ENCODE measurements at regions not wholly inside any gene's neighbourhood (a gene's known extent, or its start where the extent isn't known, plus 50 kb on each side); places are given as distances from the start of the nearest gene placed in this dataset.
"Not testable (repeated sequence)": the region's sequence is repeated elsewhere in the genome, so short reads cannot be mapped to it uniquely, and the experiment has no call there.

GRCh38 chr17:63267846-63268245 is 178.3 kb downstream of the CYB561 start:
- no peak for DNase-seq

DNA sequence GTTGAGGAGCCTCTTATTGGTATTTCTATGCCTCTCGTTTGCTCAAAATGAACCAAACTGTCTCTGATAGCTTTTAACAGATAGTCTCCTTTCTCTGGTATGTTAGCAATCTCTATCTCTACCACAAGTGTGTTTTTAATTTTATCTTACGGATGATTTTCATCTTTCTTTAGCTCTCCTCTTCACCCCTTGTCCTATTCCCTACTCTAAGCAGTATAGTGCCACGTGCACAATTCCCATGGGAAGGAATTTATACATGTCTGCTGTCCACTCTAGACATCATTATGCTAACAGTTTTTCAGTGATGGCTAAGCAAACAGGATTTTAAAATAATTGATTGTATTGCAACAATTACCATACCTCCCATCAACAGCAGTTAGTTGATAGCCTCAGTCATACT is 177.3 kb downstream of the CYB561 start:
- no peak for DNase-seq

GRCh38 chr17:63270610-63271009 is 175.5 kb downstream of the CYB561 start:
- no peak for DNase-seq

- no peak for DNase-seq
Measured at GRCh38 chr17:63274146-63274545, 172.0 kb downstream of the CYB561 start.

DNA sequence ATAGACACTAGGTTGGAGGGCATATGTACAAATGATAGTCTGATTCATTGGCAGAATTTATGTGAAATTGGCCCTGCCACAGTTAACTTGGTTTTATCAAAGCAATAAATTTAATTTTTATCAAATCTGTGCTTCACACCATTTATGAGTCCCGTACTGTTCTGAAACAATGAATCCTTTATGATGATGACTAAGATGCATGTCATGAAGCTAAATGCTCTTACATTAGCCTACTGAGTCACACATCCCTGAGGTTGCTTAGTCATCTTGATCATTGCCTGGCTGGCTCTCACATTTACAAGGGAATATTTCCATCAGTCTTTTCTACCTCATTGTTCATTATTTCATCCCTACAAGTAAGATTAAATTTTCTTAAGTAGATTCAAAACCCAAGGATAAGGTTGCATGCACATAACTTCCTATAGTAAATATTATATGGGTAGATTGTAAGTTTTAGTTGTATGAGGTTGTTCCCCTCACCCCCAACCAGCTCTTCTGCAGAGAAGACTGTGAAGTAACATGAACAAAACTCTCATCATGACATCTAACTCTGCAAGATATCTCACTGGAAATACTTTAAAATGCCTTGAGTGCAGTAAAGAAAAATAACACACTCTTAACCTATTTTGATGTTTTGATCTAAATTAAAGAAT is 170.7 kb downstream of the CYB561 start:
- no peak for DNase-seq

DNA sequence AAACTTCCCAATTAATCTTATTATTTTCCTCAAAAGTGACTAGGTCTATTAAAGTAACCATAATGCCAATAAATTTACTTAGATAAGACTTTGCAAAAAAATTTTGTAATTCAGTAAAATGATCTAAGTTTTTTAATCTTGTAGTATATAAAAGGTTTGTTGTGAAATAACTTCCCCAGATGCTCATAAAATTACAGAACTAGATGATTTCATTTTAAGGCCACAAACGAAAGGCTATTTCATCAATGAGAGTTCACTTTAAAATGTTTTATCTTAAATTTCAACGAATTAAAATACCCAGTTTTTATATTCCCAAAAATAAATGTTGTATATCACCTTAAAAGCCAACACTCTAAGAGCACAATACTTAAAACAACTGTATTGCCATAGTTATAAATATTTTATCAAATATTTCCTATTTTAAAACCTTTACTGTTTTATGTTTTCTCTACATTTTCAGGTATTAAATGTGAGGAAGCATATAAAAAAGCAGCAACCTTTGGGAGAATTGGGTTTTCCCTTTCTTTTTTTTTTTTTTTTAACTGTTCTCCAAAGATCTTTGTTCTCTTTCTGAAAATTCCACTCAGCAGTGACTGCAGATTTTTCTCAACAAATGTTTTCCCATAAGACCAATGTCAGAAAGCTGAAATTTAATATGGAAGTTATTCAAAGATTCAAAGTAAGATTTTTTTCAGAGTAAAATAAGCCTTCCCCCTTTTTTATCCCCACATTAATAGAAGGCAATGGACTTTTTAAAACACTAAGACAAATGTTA is 169.9 kb downstream of the CYB561 start:
- DNase-seq = no peak

- no peak for DNase-seq
Measured at GRCh38 chr17:63276821-63277220, 169.3 kb downstream of the CYB561 start.

DNA sequence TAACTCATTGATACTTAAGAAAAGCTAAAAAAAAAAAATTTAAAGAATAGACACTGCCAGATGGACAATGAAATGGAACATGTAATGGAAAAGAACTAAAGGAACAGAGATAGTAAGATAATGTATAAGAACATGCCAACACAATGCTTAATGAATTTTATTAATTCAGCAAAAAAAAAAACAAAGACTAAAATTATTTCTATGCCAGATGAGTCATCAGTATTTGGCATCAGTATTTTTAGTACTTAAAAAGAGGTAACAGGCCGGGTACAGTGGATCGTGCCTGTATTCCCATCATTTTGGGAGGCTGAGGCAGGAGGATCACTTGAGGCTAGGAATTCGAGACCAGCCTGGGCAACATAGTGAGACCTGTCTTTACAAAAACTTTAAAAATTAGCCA is 168.5 kb downstream of the CYB561 start:
- no peak for DNase-seq

- peak; percentile 35 for DNase-seq
Measured at GRCh38 chr17:63278728-63279442, 167.2 kb downstream of the CYB561 start.

DNA sequence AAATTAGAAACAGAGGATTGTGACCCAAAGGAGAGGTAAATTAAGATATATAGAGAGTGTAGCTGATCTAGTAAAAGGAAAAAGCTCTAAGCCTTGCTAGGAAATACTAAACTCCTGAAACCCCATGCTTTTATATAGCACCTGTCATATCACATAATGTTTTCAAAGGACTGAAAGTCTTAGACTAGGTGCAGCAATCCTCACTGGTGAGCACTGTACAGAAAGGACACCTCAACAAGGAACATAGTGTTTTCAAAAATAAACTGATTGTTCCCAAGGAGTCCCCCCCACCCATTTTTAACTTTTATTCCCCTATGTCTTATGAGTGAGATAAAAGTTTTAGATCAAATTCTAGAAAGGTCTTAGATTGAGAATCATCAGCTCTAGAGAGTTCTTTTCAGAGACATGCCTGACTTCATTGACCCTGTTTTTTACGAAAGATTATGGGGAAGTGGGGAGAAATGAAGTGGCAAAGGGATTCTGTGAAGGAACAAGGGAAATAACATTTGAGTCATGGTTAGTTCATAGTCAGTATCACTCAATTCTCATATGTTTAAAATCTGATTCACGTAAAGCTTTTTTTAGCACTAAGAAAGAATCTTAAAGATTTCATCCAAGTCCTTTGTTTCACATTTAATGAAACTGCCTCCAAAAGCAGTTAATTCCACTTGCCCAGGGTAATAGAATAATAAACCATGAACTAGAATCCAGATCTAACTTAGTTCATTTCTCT is 166.4 kb downstream of the CYB561 start:
- no peak for DNase-seq

DNA sequence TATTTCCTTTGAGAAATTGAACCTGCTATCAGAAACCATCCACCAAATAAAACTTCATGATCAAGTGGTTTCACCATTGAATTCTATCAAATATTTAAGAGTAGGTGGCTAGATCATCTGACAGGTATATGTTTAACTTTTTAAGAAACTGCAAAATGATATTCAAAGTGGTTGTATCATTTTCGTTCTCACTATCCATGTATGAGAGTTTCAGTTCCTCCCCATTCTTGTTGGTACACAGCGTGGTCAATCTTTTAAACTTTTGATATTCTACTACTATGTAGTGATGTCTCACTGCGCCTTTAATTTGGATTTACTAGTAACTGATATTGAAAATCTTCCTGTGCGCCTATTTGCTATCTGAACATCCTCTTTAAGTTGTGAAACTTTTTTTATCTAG is 163.7 kb downstream of the CYB561 start:
- no peak for DNase-seq

- no peak for DNase-seq
Measured at GRCh38 chr17:63285551-63285950, 160.6 kb downstream of the CYB561 start.

GRCh38 chr17:63286254-63286653 is 159.9 kb downstream of the CYB561 start:
- DNase-seq = no peak

- DNase-seq = not testable (repeated sequence)
Measured at GRCh38 chr17:63287006-63287405, 159.1 kb downstream of the CYB561 start.

DNA sequence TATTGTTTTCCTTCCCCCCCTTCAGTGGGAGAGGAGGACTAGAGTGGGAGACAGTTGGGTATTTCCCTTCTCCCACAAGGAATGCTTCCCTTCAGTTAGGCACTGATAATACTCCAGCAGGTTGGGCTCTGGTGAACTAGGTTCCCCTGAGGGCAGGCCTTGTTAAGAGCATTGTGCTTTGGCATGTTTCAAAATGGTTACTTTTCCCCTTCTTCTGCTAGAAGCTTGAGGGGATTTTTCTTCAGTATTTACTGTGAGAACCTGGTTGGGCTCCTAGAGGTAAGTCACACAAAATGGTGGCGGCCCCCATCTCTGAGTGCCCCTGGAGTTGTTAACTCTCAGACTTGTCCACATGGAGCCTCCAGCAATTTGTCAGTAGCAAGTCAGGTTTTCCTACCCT is 156.2 kb downstream of the CYB561 start:
- no peak for DNase-seq

DNA sequence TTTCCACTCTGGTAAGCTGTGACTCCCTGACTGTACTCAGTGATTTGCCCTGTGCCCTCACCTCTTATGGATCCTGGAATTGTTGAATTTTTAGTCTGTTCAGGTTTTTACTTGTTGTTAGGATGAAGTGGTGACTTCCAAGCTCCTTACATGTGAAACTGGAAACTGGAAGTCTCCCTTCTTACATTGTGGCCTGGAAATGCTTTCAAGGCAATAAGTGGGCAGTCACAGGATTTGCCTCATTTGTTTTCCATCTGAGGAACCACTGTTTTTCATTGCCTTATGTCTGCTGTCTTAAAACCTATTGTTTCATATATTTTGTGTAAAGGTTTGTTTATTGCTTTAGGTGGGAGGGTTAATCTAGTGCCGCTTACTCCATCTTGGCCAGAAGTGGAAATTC is 155.8 kb downstream of the CYB561 start:
- DNase-seq = no peak

- no peak for DNase-seq
Measured at GRCh38 chr17:63290784-63291183, 155.3 kb downstream of the CYB561 start.

DNA sequence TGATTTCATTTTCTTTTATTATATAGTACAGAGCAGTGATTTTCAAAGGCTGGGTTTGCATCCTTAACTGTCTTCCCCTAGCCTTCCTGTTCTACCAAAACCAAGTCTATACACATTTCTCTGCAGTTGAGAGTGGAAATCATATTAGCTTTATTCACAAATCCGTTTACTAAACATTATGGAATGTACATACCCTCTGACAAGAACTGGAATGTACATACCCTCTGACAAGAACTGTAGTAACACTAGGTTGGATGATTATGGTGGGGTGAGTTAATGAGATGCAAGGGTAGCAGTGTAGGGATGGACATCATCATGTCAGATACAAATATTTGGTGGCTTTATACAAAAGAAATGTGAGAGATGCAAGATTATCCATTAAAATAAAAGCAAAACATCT is 154.8 kb downstream of the CYB561 start:
- no peak for DNase-seq

DNA sequence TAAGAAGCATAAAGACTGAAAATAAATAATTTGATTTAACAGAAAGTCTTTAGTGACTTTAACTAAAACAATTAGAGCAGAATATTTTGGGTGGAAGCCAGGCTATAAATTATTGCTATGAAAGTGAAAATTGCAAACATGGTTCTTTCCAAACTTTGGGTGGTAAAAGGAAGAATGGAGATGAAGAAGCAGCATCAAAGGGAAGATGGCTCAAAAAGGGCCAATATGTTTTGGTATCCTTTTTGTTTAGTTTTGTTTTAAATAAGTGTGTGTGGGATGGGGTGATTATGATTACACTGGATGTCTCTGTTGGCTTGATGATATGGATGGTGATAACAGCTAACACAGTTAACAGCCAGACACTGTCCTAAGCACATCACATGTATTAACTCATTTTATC is 153.7 kb downstream of the CYB561 start:
- no peak for DNase-seq

GRCh38 chr17:63293323-63294075 is 152.6 kb downstream of the CYB561 start:
- no peak for DNase-seq

- DNase-seq = no peak
Measured at GRCh38 chr17:63294776-63295175, 151.3 kb downstream of the CYB561 start.

DNA sequence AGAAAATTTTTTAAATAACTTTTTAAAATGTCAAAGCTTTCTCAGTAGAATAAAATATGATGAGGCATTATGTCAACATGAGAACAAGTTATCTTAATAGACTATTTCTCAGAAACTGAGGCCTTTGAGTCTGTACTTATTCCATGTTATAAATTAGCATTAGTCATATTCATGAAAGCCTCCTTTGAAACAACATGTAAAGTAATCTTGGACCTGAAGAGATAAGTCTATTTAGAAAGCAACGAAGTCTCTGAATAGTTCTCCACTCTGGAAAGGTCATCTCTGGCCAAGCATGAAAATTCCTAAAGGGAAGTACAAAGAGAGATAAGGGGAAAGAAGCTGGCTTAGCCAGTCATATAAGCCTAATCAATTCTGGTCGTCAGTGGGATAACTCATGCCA is 150.8 kb downstream of the CYB561 start:
- no peak for DNase-seq
